ENCODE measurements at regions not wholly inside any gene's neighbourhood (a gene's known extent, or its start where the extent isn't known, plus 50 kb on each side); places are given as distances from the start of the nearest gene placed in this dataset.
"Not testable (repeated sequence)": the region's sequence is repeated elsewhere in the genome, so short reads cannot be mapped to it uniquely, and the experiment has no call there.

GRCh38 chr1:148362626-148363438 lies 120.3 kb downstream of the PPIAL4G start:
- DNase-seq (ENCODE audit: low read depth in 4 of 4, low spot score in 3 of 4), result no peak

- DNase-seq (ENCODE audit: low read depth in 4 of 4, low spot score in 3 of 4), result no peak
These were observed 120.9 kb downstream of the PPIAL4G start for GRCh38 chr1:148362216-148362611.

GRCh38 chr1:148361427-148362215 lies 121.5 kb downstream of the PPIAL4G start:
- peak in 1 of 4 donors; percentile 20 for DNase-seq (ENCODE audit: low read depth in 4 of 4, low spot score in 3 of 4)

DNA sequence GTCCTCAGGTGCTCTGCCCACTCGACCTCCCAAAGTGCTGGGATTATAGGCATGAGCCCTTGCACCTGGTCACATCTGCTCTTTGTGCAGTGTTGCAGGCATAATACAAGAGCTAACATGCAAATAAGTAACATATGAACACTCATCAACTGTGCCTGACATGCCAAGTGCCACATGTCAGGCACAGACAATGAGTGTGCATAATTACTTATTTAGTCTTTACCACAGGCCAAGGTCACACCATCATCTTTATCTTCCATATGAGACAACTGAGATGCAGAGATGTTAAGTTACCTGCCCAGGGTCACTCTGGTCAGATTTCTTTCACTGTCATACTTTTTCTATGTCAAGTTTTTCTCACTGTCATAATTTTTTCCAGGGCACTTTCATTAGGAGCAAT lies 126.1 kb downstream of the PPIAL4G start:
- DNase-seq (ENCODE audit: low read depth in 4 of 4, low spot score in 3 of 4), result no peak

- no peak for DNase-seq (ENCODE audit: low read depth in 4 of 4, low spot score in 3 of 4)
These were observed 127.1 kb downstream of the PPIAL4G start for GRCh38 chr1:148355976-148356375.

GRCh38 chr1:148354913-148355308 lies 128.2 kb downstream of the PPIAL4G start:
- DNase-seq (ENCODE audit: low read depth in 4 of 4, low spot score in 3 of 4), result no peak

DNA sequence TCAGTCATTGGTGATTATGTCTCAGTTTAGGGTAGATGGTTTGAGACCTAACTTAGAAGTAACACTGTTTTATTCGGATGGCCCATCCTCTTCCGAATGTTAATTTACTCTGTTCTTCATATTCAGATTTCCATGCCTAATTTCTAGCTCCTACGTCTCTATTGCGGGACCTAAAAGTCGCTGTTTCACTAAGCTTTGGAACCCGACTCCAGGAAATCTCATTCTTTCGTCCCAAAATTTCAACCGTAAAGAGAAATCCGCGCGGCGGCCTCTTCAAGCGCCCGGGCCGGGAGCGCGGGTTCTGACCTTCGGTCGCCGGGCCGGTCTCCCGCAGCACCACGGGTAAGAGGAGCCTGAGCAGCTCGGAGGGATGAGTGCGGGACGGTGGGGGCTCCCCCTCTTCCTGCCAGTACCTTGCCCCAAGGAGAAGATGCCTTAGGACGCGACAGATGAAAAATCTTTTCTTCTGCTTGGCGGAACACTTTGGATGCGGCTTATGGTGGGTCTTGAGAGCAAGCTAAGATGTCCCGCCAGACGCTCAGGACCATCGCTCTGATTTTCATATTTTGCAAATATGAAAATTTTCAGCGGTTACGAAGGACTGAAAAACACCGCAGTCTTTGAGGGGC lies 128.7 kb downstream of the PPIAL4G start:
- no peak for DNase-seq (ENCODE audit: low read depth in 4 of 4, low spot score in 3 of 4)

GRCh38 chr1:148353461-148354283 lies 129.4 kb downstream of the PPIAL4G start:
- no peak for DNase-seq (ENCODE audit: low read depth in 4 of 4, low spot score in 3 of 4)

DNA sequence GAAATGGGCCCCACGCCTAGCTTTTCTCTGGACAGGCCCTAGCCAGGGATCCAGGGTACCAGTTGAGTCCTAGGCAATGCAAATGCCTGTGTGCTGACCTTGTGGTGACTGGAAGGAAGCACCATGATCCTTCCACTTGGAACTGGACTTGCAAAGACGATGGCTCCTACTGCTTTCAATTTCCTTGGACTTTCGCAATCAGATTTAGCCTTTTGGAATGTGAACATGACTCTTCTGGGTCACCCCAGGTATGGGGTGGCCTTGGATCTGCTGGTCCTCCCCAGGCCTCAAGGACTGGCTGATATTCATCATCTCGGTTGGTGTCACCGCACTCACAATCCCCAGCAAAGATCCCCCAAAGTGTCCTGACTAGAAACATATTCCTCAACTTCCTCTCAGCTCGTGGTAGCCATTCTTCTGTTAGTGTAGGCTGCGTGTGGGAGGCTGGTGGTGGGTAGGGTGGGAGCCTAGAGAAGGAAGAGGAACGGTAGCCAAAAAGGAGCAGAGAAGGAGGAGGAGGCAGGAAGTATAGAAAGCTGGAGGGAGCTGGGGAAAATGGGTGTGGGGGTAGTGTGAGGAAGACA lies 130.5 kb downstream of the PPIAL4G start:
- no peak for DNase-seq (ENCODE audit: low read depth in 4 of 4, low spot score in 3 of 4)

- DNase-seq (ENCODE audit: low read depth in 4 of 4, low spot score in 3 of 4), result no peak
These were observed 135.3 kb downstream of the PPIAL4G start for GRCh38 chr1:148347781-148348180.

DNA sequence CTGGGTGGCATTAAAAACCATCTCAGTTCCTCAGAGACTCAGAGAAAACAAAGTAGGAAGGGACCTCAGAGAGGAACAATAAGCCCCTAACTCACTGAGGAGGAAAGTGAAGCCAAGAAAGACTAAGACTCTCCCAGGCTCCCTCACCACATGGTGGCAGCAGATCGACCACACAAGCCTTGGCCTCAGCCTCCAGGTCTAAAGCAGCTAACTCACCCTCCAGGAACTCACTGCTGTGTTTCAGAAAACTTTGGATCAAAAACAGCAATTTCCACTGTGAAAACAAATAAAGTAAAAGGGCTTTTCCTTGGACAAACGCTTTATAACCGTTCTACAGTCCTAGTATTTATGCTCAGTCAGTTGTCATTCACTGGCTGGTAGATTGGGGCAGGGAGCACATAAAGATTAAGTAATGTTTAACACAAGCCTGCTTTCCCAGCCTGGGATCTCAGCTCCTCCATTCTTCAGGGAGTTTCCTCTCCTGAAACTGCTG lies 137.4 kb downstream of the PPIAL4G start:
- DNase-seq (ENCODE audit: low read depth in 4 of 4, low spot score in 3 of 4), result not testable (repeated sequence)

DNA sequence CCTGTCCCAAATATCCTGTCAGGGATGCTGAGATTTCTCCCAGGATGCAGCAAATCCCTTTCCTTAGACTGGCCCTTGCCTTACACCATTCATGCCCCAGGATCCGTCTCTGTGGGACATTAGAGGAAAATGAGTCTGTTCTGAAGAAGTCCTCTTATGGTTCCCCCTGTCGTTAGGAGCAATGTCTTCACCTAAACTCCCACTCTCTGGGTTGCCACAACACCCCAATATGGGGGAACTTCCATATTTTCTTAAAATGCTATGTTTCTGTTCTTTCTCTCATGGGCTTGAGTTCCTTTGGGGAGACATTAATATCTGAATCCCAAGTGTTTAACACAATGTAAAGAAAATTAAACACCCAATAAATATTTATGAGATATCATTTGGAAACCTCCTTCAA lies 138.5 kb downstream of the PPIAL4G start:
- not testable (repeated sequence) for DNase-seq (ENCODE audit: low read depth in 4 of 4, low spot score in 3 of 4)

GRCh38 chr1:148341729-148342128 lies 141.4 kb downstream of the PPIAL4G start:
- DNase-seq (ENCODE audit: low read depth in 4 of 4, low spot score in 3 of 4), result not testable (repeated sequence)

DNA sequence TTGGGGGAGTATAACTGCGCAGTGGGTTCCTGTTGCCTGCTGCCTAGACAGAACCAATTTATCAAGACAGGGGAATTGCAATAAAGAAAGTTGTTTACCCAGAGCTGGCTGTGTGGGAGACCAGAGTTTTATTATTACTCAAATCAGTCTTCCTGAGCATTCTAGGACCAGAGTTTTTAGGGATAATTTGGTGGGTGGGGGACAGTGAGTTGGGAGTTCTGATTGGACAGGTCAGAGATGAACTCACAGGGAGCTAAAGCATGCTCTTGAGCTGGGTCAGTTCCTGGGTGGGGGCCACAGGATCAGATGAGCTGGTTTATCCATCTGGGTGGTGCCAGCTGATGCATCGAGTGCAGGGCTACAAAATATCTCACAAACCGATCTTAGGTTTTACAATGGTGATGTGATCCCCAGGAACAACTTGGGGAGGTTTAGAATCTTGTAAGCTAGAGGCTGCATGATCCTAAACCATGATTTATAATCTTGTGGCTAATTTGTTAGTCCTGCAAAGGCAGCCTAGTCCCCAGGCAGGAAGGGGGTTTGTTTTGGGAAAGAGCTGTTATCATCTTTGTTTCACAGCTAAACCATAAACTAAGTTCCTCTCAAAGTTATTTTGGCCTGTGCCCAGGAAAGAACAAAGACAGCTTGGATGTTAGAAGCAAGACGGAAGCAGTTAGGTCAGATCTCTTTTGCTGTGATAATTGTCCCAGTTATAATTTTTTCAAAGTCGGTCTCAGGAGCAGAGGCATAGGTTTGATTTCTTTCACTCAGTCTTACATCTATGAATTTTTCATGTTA lies 146.8 kb downstream of the PPIAL4G start:
- DNase-seq (ENCODE audit: low read depth in 4 of 4, low spot score in 3 of 4), result peak in 3 of 4 donors; percentile 34 to 64 (median 48)

GRCh38 chr1:148334339-148335130 lies 148.6 kb downstream of the PPIAL4G start:
- peak; percentile 57 to 68 (median 64) for DNase-seq (ENCODE audit: low read depth in 4 of 4, low spot score in 3 of 4)

GRCh38 chr1:148333875-148334338 lies 149.2 kb downstream of the PPIAL4G start:
- no peak for DNase-seq (ENCODE audit: low read depth in 4 of 4, low spot score in 3 of 4)

DNA sequence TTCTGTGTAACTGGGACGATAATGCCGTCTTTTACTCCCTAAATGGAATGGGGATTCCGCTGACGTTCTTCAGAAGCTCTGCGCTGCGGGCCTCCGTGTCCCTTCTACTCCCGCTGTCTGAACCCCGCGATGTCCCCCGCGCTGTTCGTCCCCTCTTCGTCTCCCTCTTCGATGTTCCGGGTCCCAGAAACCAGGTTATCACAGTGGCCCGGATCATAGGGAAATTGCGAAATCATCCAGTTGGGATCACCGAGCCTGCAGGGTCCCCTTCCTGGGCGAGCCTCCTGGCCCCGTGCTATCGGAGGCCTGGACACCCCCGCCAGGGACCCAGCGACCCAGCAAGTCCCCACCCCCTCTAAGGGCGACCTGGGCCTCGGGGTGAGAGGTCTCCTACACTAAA lies 154.2 kb downstream of the PPIAL4G start:
- DNase-seq (ENCODE audit: low read depth in 4 of 4, low spot score in 3 of 4), result no peak

- not testable (repeated sequence) for DNase-seq (ENCODE audit: low read depth in 4 of 4, low spot score in 3 of 4)
These were observed 158.1 kb downstream of the PPIAL4G start for GRCh38 chr1:148325031-148325430.

Measured in right renal pelvis (tissue), 4 donors.